ENCODE measurements at regions not wholly inside any gene's neighbourhood (a gene's known extent, or its start where the extent isn't known, plus 50 kb on each side); places are given as distances from the start of the nearest gene placed in this dataset.

DNA sequence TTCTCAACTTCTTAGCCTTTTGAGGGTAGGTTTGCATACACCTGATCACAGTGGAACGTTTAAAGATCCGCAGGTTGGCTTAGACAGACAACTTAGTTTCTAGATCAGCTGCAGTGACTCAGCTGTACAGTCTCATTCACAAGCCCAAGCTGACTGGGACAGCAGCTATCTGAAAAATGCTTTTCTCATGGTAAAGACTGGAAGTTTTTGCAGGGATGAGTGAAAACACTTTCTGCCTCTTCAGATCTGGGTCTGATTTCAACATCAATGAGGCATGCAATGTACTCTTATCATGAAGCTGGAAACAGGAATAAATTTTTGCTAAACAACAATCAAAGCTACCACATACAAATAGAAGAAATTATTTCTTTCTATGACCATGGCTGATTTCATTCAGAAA, 61.1 kb upstream of the PTBP2 start:
- TF ChIP-seq EP300 (IDR thresholded peaks at IDR 0.05; ENCODE audit: low read depth) (no peak), POLR2AphosphoS5 (IDR thresholded peaks at IDR 0.05) (no peak), POLR2A (IDR thresholded peaks at IDR 0.05) (no peak)
- in situ Hi-C loops (cut with MboI; ENCODE audit: low pct_ligation_motif_present in 1 of 4, low pct_unique_long_range_greater_than_20kb in 1 of 4, low sequenced_read_pairs in 3 of 4) (no loop called here), intact Hi-C loops (cut with DNase I; ENCODE audit: low total_unique reads) (no loop called here)
- Histone ChIP-seq H3K36me3 (no peaks in the 10 kb centered on the region), H3K27ac (no peak overlapping the region), H3K27me3 (no peaks in the 10 kb centered on the region), H3K4me1 (no peaks in the 10 kb centered on the region), H3K9me3 (peaks cover 0 to 3% of the 10 kb centered on the region in 2 donors), H3K4me3 (no peak overlapping the region)
- no peak for DNase-seq
- WGBS, 2 donors (ENCODE audit: low coverage in 1 of 2) = 80 to 82% methylated on average over 1 to 2 of the region's 2 CpGs

Small RNAs in the stretch of these regions (small RNA-seq; reads per million reads assigned to genes)
- gene RNU1-130P = 0 reads per million in 4 donors
